DMS114 treated with DMSO at 0.1 percent for 48 hours (cell line): ENCODE measurements at regions not wholly inside any gene's neighbourhood (a gene's known extent, or its start where the extent isn't known, plus 50 kb on each side); places are given as distances from the start of the nearest gene placed in this dataset.
"Not testable (repeated sequence)": the region's sequence is repeated elsewhere in the genome, so short reads cannot be mapped to it uniquely, and the experiment has no call there.

ENCODE experiments used
- DNase-seq: peaks from one replicate; lab custom pipeline; 2025; ENCODE audit not compliant: unreplicated experiment; lab: John Stamatoyannopoulos, UW

- DNase-seq = no peak
Measured at GRCh38 chrX:34576864-34577263, 80.2 kb downstream of the TMEM47 start.

GRCh38 chrX:34565981-34566380, 91.1 kb downstream of the TMEM47 start:
- DNase-seq = no peak

GRCh38 chrX:34563804-34564203, 93.3 kb downstream of the TMEM47 start:
- no peak for DNase-seq

- DNase-seq = no peak
Measured at GRCh38 chrX:34563061-34563460, 94.0 kb downstream of the TMEM47 start.

- no peak for DNase-seq
Measured at GRCh38 chrX:34562006-34562405, 95.1 kb downstream of the TMEM47 start.

GRCh38 chrX:34560180-34560579, 96.9 kb downstream of the TMEM47 start:
- no peak for DNase-seq

- no peak for DNase-seq
Measured at GRCh38 chrX:34559325-34559724, 97.8 kb downstream of the TMEM47 start.

GRCh38 chrX:34557733-34558132, 99.4 kb downstream of the TMEM47 start:
- DNase-seq = no peak

GRCh38 chrX:34555481-34555880, 101.6 kb downstream of the TMEM47 start:
- no peak for DNase-seq

- no peak for DNase-seq
Measured at GRCh38 chrX:34546366-34546765, 110.7 kb downstream of the TMEM47 start.

GRCh38 chrX:34528081-34528480, 129.0 kb downstream of the TMEM47 start:
- no peak for DNase-seq

- DNase-seq = no peak
Measured at GRCh38 chrX:34521563-34521962, 135.5 kb downstream of the TMEM47 start.

GRCh38 chrX:34509394-34509793, 147.7 kb downstream of the TMEM47 start:
- no peak for DNase-seq

GRCh38 chrX:34503119-34503518, 154.0 kb downstream of the TMEM47 start:
- no peak for DNase-seq

GRCh38 chrX:34493086-34493485, 164.0 kb downstream of the TMEM47 start:
- no peak for DNase-seq

GRCh38 chrX:34491126-34491525, 166.0 kb downstream of the TMEM47 start:
- no peak for DNase-seq

GRCh38 chrX:34487364-34487763, 169.7 kb downstream of the TMEM47 start:
- no peak for DNase-seq

- DNase-seq = no peak
Measured at GRCh38 chrX:34483980-34484379, 173.1 kb downstream of the TMEM47 start.

GRCh38 chrX:34470507-34470906, 186.6 kb downstream of the TMEM47 start:
- no peak for DNase-seq

- no peak for DNase-seq
Measured at GRCh38 chrX:34467437-34467836, 189.6 kb downstream of the TMEM47 start.

- not testable (repeated sequence) for DNase-seq
Measured at GRCh38 chrX:34463220-34463619, 193.9 kb downstream of the TMEM47 start.

GRCh38 chrX:34457850-34458249, 199.2 kb downstream of the TMEM47 start:
- not testable (repeated sequence) for DNase-seq

GRCh38 chrX:34437586-34437985, 219.5 kb downstream of the TMEM47 start:
- no peak for DNase-seq

- DNase-seq = no peak
Measured at GRCh38 chrX:34426334-34426733, 230.8 kb downstream of the TMEM47 start.
